HepG2 (cell line): ENCODE measurements at regions not wholly inside any gene's neighbourhood (a gene's known extent, or its start where the extent isn't known, plus 50 kb on each side); places are given as distances from the start of the nearest gene placed in this dataset.

Experiments
- ATF5 ChIP-seq: sonication (generic); formaldehyde crosslinking; IDR thresholded peaks from 2 replicates; pipeline ENCODE4 v1.4.0; 2020; ENCODE audit warnings: mild to moderate bottlenecking, low read depth, missing genetic modification reagents
- GPN1 ChIP-seq: sonication (generic); formaldehyde crosslinking; IDR thresholded peaks from 2 replicates; pipeline ENCODE4 v1.5.1; 2020; ENCODE audit warnings: missing genetic modification reagents, borderline replicate concordance
- NR2F6 ChIP-seq, 2 experiments: IDR thresholded peaks; 2 replicates each; pipeline ENCODE4 v1.6.1; 2016; ENCODE audit warnings: antibody characterized with exemption in 1 of 2, mild to moderate bottlenecking in 1 of 2
- POLR2A ChIP-seq, 2 experiments: IDR thresholded peaks; 2 replicates each; pipeline ENCODE4 v1.6.1; 2011; ENCODE audit warnings: low read depth in 2 of 2, low read length in 2 of 2, mild to moderate bottlenecking in 1 of 2, moderate library complexity in 1 of 2; ENCODE audit not compliant: insufficient read depth in 1 of 2
- RARG ChIP-seq: sonication (generic); formaldehyde crosslinking; IDR thresholded peaks from 2 replicates; pipeline ENCODE4 v1.4.0; 2020; ENCODE audit warnings: low read depth, mild to moderate bottlenecking, missing genetic modification reagents
- ZBTB33 ChIP-seq: sonication (generic); formaldehyde crosslinking; IDR thresholded peaks from 2 replicates; pipeline ENCODE4 v1.4.0; 2020; ENCODE audit warnings: missing genetic modification reagents
- ZC3H4 ChIP-seq: sonication (generic); formaldehyde crosslinking; IDR thresholded peaks from 2 replicates; pipeline ENCODE4 v1.4.0; 2020; ENCODE audit warnings: missing genetic modification reagents, borderline replicate concordance
- ZKSCAN1 ChIP-seq: fragments of 150-350 bp; IDR thresholded peaks from 2 replicates; pipeline ENCODE4 v1.6.1; 2014; ENCODE audit warnings: low read length
- ZNF772 ChIP-seq: sonication (generic); formaldehyde crosslinking; IDR thresholded peaks from 2 replicates; pipeline ENCODE4 v1.5.0; 2020; ENCODE audit warnings: mild to moderate bottlenecking, missing genetic modification reagents

GRCh38 chr3:147318900-147319299 is 87.4 kb downstream of the ZIC4 start:
- TF ChIP-seq GPN1 (CRISPR knock-in tag) (no peak), ATF5 (CRISPR knock-in tag) (no peak), RARG (CRISPR knock-in tag) (no peak), ZKSCAN1 (no peak), ZNF772 (CRISPR knock-in tag) (no peak), POLR2A (IDR thresholded peaks at IDR 0.05; ENCODE audit: insufficient read depth in 1 of 2, low read depth in 2 of 2, low read length in 2 of 2) (no peak), NR2F6 (IDR thresholded peaks at IDR 0.05) (no peak), NR2F6 (CRISPR knock-in tag; IDR thresholded peaks at IDR 0.05) (no peak), ZBTB33 (CRISPR knock-in tag) (no peak), ZC3H4 (CRISPR knock-in tag) (no peak)
